ENCODE measurements at regions not wholly inside any gene's neighbourhood (a gene's known extent, or its start where the extent isn't known, plus 50 kb on each side); places are given as distances from the start of the nearest gene placed in this dataset.

- no peaks in the 10 kb centered on the region for H3K9me2 ChIP-seq (replicated peaks; ENCODE audit: insufficient read depth, low read length)
- H3K27me3 ChIP-seq (ENCODE audit: low read length), result no peaks in the 10 kb centered on the region; the same call in 1 of the 2 replicates
- H3K4me2 ChIP-seq (ENCODE audit: low read depth, low read length, poor library complexity, severe bottlenecking), result no peak overlapping the region
- no peak overlapping the region for H2AFZ ChIP-seq (ENCODE audit: low read length)
- DNase-seq, result no peak
- no peaks in the 10 kb centered on the region for H4K20me1 ChIP-seq (ENCODE audit: insufficient read depth, low read depth, low read length)
- no peak overlapping the region for H3K4me3 ChIP-seq (ENCODE audit: low read length)
- H3K27ac ChIP-seq (ENCODE audit: low read length), result no peak overlapping the region
- no peaks in the 10 kb centered on the region for H3K4me1 ChIP-seq (ENCODE audit: low read length)
- H3K9me3 ChIP-seq (ENCODE audit: low read length), result no peaks in the 10 kb centered on the region
- no peaks in the 10 kb centered on the region for H3K79me2 ChIP-seq (ENCODE audit: low read length)
- no peak overlapping the region for H3K9ac ChIP-seq (ENCODE audit: low read length)
- H3K36me3 ChIP-seq (ENCODE audit: insufficient read depth, low read length), result no peaks in the 10 kb centered on the region
Measured at GRCh38 chr3:31270010-31270409, 262.7 kb upstream of the STT3B start.

- Histone ChIP-seq H3K79me2 (ENCODE audit: low read length) (no peaks in the 10 kb centered on the region), H3K4me2 (ENCODE audit: low read depth, low read length, poor library complexity, severe bottlenecking) (no peak overlapping the region), H2AFZ (ENCODE audit: low read length) (no peak overlapping the region), H4K20me1 (ENCODE audit: insufficient read depth, low read depth, low read length) (no peaks in the 10 kb centered on the region), H3K27me3 (ENCODE audit: low read length) (no peaks in the 10 kb centered on the region; the same call in 1 of the 2 replicates), H3K36me3 (ENCODE audit: insufficient read depth, low read length) (no peaks in the 10 kb centered on the region), H3K9ac (ENCODE audit: low read length) (no peak overlapping the region), H3K9me3 (ENCODE audit: low read length) (no peaks in the 10 kb centered on the region), H3K27ac (ENCODE audit: low read length) (no peak overlapping the region), H3K4me3 (ENCODE audit: low read length) (no peak overlapping the region), H3K9me2 (replicated peaks; ENCODE audit: insufficient read depth, low read length) (no peaks in the 10 kb centered on the region), H3K4me1 (ENCODE audit: low read length) (no peaks in the 10 kb centered on the region)
- no peak for DNase-seq
Measured at GRCh38 chr3:31274326-31275024, 258.2 kb upstream of the STT3B start.

- Histone ChIP-seq H3K27me3 (ENCODE audit: low read length) (no peaks in the 10 kb centered on the region; the same call in 1 of the 2 replicates), H3K36me3 (ENCODE audit: insufficient read depth, low read length) (no peaks in the 10 kb centered on the region), H4K20me1 (ENCODE audit: insufficient read depth, low read depth, low read length) (no peaks in the 10 kb centered on the region), H3K27ac (ENCODE audit: low read length) (no peak overlapping the region), H2AFZ (ENCODE audit: low read length) (no peak overlapping the region), H3K4me3 (ENCODE audit: low read length) (no peak overlapping the region), H3K9me3 (ENCODE audit: low read length) (no peaks in the 10 kb centered on the region), H3K79me2 (ENCODE audit: low read length) (no peaks in the 10 kb centered on the region), H3K4me2 (ENCODE audit: low read depth, low read length, poor library complexity, severe bottlenecking) (no peak overlapping the region), H3K9ac (ENCODE audit: low read length) (no peak overlapping the region), H3K4me1 (ENCODE audit: low read length) (no peaks in the 10 kb centered on the region), H3K9me2 (replicated peaks; ENCODE audit: insufficient read depth, low read length) (no peaks in the 10 kb centered on the region)
- no peak for DNase-seq
Measured at GRCh38 chr3:31275038-31275572, 257.6 kb upstream of the STT3B start.

GRCh38 chr3:31275583-31275982 lies 257.1 kb upstream of the STT3B start:
- Histone ChIP-seq H3K36me3 (ENCODE audit: insufficient read depth, low read length) (no peaks in the 10 kb centered on the region), H3K4me2 (ENCODE audit: low read depth, low read length, poor library complexity, severe bottlenecking) (no peak overlapping the region), H3K4me1 (ENCODE audit: low read length) (no peaks in the 10 kb centered on the region), H3K27ac (ENCODE audit: low read length) (no peak overlapping the region), H2AFZ (ENCODE audit: low read length) (no peak overlapping the region), H3K9me3 (ENCODE audit: low read length) (no peaks in the 10 kb centered on the region), H4K20me1 (ENCODE audit: insufficient read depth, low read depth, low read length) (no peaks in the 10 kb centered on the region), H3K9me2 (replicated peaks; ENCODE audit: insufficient read depth, low read length) (no peaks in the 10 kb centered on the region), H3K27me3 (ENCODE audit: low read length) (no peaks in the 10 kb centered on the region; the same call in 1 of the 2 replicates), H3K79me2 (ENCODE audit: low read length) (no peaks in the 10 kb centered on the region), H3K4me3 (ENCODE audit: low read length) (no peak overlapping the region), H3K9ac (ENCODE audit: low read length) (no peak overlapping the region)
- no peak for DNase-seq

GRCh38 chr3:31277582-31277981 lies 255.1 kb upstream of the STT3B start:
- Histone ChIP-seq H3K9me3 (ENCODE audit: low read length) (no peaks in the 10 kb centered on the region), H3K27ac (ENCODE audit: low read length) (no peak overlapping the region), H4K20me1 (ENCODE audit: insufficient read depth, low read depth, low read length) (no peaks in the 10 kb centered on the region), H2AFZ (ENCODE audit: low read length) (no peak overlapping the region), H3K9me2 (replicated peaks; ENCODE audit: insufficient read depth, low read length) (no peaks in the 10 kb centered on the region), H3K79me2 (ENCODE audit: low read length) (no peaks in the 10 kb centered on the region), H3K4me3 (ENCODE audit: low read length) (no peak overlapping the region), H3K36me3 (ENCODE audit: insufficient read depth, low read length) (no peaks in the 10 kb centered on the region), H3K27me3 (ENCODE audit: low read length) (no peaks in the 10 kb centered on the region; the same call in 1 of the 2 replicates), H3K4me2 (ENCODE audit: low read depth, low read length, poor library complexity, severe bottlenecking) (no peak overlapping the region), H3K4me1 (ENCODE audit: low read length) (no peaks in the 10 kb centered on the region), H3K9ac (ENCODE audit: low read length) (no peak overlapping the region)
- DNase-seq, result no peak

- DNase-seq, result no peak
- H3K27me3 ChIP-seq (ENCODE audit: low read length), result no peaks in the 10 kb centered on the region; the same call in 1 of the 2 replicates
- no peaks in the 10 kb centered on the region for H3K4me1 ChIP-seq (ENCODE audit: low read length)
- H3K9me3 ChIP-seq (ENCODE audit: low read length), result no peaks in the 10 kb centered on the region
- H2AFZ ChIP-seq (ENCODE audit: low read length), result no peak overlapping the region
- no peak overlapping the region for H3K9ac ChIP-seq (ENCODE audit: low read length)
- H3K36me3 ChIP-seq (ENCODE audit: insufficient read depth, low read length), result no peaks in the 10 kb centered on the region
- no peak overlapping the region for H3K4me3 ChIP-seq (ENCODE audit: low read length)
- H4K20me1 ChIP-seq (ENCODE audit: insufficient read depth, low read depth, low read length), result no peaks in the 10 kb centered on the region
- H3K79me2 ChIP-seq (ENCODE audit: low read length), result no peaks in the 10 kb centered on the region
- no peak overlapping the region for H3K4me2 ChIP-seq (ENCODE audit: low read depth, low read length, poor library complexity, severe bottlenecking)
- H3K27ac ChIP-seq (ENCODE audit: low read length), result no peak overlapping the region
- H3K9me2 ChIP-seq (replicated peaks; ENCODE audit: insufficient read depth, low read length), result no peaks in the 10 kb centered on the region
Measured at GRCh38 chr3:31278532-31278931, 254.2 kb upstream of the STT3B start.

- Histone ChIP-seq H3K79me2 (ENCODE audit: low read length) (no peaks in the 10 kb centered on the region), H3K9me3 (ENCODE audit: low read length) (no peaks in the 10 kb centered on the region), H3K4me2 (ENCODE audit: low read depth, low read length, poor library complexity, severe bottlenecking) (no peak overlapping the region), H4K20me1 (ENCODE audit: insufficient read depth, low read depth, low read length) (no peaks in the 10 kb centered on the region), H2AFZ (ENCODE audit: low read length) (no peak overlapping the region), H3K4me1 (ENCODE audit: low read length) (no peaks in the 10 kb centered on the region), H3K4me3 (ENCODE audit: low read length) (no peak overlapping the region), H3K27me3 (ENCODE audit: low read length) (no peaks in the 10 kb centered on the region), H3K36me3 (ENCODE audit: insufficient read depth, low read length) (no peaks in the 10 kb centered on the region), H3K27ac (ENCODE audit: low read length) (no peak overlapping the region), H3K9me2 (replicated peaks; ENCODE audit: insufficient read depth, low read length) (no peaks in the 10 kb centered on the region), H3K9ac (ENCODE audit: low read length) (no peak overlapping the region)
- DNase-seq, result no peak
Measured at GRCh38 chr3:31284776-31285175, 247.9 kb upstream of the STT3B start.

- no peak overlapping the region for H3K4me2 ChIP-seq (ENCODE audit: low read depth, low read length, poor library complexity, severe bottlenecking)
- no peak overlapping the region for H3K4me3 ChIP-seq (ENCODE audit: low read length)
- H3K79me2 ChIP-seq (ENCODE audit: low read length), result no peaks in the 10 kb centered on the region
- no peaks in the 10 kb centered on the region for H3K9me2 ChIP-seq (replicated peaks; ENCODE audit: insufficient read depth, low read length)
- DNase-seq, result no peak
- H3K27ac ChIP-seq (ENCODE audit: low read length), result no peak overlapping the region
- no peak overlapping the region for H3K9ac ChIP-seq (ENCODE audit: low read length)
- H3K36me3 ChIP-seq (ENCODE audit: insufficient read depth, low read length), result no peaks in the 10 kb centered on the region
- H3K9me3 ChIP-seq (ENCODE audit: low read length), result no peaks in the 10 kb centered on the region
- H3K4me1 ChIP-seq (ENCODE audit: low read length), result no peaks in the 10 kb centered on the region
- no peaks in the 10 kb centered on the region for H3K27me3 ChIP-seq (ENCODE audit: low read length)
- H2AFZ ChIP-seq (ENCODE audit: low read length), result no peak overlapping the region
- no peaks in the 10 kb centered on the region for H4K20me1 ChIP-seq (ENCODE audit: insufficient read depth, low read depth, low read length)
Measured at GRCh38 chr3:31285833-31286486, 246.8 kb upstream of the STT3B start.
